ENCODE measurements at regions not wholly inside any gene's neighbourhood (a gene's known extent, or its start where the extent isn't known, plus 50 kb on each side); places are given as distances from the start of the nearest gene placed in this dataset.
A peak's percentile ranks its signal among the peaks of the same experiment; 100 is the strongest.

DNA sequence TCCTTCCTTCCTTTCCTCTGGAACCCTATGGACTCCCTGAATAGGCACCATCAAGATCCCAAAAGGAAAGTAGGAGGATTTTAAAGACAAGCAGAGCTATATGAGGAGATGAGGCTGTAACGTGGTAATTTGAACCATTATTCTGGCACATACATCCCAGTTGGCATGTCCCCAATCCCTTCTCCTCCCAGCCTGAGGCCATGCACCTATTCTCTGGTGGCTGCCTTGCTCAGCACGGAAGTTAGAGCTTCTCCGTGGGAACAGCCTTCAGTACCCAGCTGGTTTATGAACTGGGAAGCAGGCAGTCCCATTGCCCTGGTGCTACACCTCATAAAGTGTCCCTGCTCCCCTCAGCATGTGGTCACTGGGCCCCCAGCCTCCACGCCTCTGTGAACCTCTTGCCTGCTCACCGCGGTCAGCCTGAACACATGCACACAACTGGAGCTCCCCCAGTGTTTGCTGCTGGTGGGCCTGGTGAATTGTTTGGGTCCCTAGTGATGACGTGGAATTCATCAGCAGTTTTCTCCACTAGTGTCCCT lies 139.9 kb upstream of the PLET1 start:
- DNase-seq (ENCODE audit: low spot score): no peak

DNA sequence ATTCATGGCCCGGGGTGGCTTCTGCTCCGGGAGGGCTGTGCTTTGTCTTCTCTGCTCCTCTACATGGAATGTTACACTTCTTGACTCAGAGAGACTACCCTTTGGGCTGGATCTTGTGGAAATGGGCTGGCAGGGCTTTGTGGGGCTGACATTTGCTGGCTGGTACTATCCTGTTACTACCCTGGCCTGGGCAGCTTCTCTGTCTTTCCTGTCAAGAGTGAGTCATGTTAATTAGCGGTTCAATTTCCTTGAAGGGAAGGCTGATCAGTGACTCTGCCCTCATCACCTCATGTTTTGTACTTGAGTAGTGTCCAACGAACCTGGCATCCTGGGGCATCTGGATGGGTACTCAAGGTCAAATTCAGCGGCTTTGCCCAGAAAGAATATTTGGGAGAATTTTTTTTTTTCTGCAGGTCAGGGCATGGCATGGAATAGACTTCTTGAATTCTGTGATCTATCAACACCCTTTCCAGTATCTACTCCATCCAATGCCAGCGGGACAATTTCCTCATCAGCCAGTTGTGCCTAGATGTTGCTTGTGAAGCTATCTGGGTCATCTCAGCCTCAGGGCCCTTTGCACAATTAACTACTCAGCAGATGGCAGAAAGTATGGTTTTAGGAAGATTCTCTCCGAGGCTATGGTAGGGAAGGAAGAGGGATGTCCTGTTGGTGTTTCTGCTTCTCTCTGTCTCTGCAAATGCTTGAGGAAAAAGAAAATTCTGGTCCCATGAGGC lies 140.5 kb upstream of the PLET1 start:
- no peak for DNase-seq (ENCODE audit: low spot score)

DNA sequence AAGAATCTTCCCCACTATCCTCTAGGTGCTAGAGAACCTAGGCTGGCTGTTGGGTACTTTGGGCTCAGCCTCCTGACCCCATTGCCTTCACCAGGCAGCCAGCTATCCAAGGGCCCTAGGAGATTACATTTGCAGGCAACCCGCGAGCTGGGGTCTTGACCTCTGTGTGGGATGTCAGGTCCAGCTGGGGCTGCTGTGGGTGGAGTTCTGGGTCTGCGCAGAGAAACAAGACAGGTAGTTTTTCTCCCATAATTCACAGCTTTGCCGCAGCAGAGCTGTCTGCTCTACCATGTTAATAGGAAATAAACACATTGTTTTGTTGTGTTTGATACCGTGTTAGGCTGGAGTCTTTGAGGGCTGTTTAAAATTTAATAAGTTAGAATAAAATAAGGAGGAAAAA lies 142.8 kb upstream of the PLET1 start:
- DNase-seq (ENCODE audit: low spot score): no peak

DNA sequence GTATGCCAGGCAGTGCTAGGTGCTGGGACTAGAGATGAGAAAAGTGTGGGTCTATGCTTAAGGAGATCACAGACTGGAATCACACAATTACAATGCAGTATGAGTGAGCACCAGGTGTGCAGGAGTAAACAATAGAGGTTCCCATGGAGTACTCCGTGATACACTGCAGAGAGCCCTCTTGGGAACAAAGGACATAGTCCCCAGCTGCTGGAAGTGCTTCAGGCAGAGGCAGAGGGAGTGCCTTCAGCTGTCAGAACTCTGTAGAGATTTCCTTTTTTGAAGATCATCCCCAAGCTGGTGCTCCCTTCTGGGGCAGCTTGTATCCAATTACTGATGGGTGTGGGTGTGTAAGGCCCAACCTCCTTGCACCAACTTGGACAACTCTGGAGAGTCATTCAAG lies 143.5 kb upstream of the PLET1 start:
- DNase-seq (ENCODE audit: low spot score): no peak

DNA sequence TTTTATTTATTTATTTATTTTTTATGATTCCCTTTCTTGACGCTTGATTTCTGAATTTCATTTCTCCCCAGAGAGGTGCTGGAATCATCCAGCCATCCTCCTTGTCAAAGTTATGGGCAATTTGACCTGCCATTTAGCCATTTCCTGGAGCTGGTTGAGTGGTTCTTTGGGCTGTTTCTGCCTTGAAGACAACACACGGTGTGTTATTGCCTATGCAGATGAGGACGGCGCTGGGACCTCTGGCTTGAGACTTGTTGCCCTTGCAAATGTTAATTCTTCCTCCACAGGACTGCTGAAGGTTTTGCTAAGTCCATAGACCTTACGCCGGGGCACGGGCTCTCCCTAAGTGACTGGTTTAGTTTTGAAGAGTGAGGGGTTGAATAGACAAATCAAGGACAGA lies 147.9 kb upstream of the PLET1 start:
- DNase-seq (ENCODE audit: low spot score): no peak

DNA sequence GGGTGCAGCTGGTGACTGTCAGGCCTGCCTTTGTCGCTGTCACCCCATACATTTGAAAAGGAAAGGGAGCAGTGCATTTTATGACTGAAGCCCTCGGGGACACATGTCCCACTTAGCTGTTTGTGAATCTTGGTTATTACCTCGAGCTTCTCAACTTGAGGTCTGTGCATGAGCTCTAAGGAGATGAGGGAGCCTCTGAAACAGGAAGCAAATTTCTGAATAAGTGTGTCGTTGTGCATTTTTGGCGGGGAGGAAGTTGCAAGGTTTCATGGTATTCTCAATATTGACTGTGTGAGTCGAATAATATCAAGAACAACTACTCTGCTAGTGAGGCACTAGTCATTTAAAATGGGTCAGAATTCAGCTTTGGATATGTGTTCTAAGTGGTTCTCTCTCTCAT lies 149.7 kb upstream of the PLET1 start:
- no peak for DNase-seq (ENCODE audit: low spot score)

DNA sequence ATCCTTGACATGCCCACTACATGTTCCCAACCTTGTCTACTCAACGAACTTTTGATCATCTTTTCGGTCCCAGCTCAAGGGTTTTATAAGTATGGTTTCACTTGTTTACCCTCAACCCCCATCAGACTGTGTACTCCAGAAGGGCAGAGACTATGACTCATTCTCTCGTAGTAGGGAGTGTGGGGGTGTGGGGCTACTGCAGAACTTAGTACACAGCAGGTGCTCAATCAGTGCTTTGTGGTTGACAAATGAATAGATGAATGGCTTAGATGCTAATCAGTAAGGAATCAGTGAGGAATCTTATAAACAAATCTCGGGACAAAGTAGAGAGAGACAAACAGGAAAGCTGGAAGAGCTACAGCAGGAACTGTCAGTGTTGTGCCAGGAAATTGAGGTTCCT lies 151.7 kb upstream of the PLET1 start:
- DNase-seq (ENCODE audit: low spot score): no peak

DNA sequence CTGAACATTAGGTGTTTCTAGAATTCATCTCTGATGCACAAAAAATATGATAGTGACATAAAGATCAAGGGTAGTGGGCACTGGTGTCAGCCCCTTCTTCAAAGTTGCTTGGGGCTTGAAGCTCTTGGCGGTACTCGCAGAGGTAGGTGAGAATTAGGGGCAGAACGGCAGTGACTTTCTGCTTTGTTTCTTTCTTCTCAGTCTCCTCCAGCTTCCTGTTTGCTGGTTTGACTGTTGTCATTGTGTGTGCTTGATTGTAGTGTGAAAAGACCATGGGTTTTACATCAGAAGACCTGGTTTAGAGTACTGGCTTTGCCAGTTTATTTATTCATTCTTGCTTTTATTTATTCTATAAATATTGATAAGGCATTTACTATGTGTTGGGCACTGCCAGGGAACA lies 156.7 kb upstream of the PLET1 start:
- DNase-seq (ENCODE audit: low spot score): no peak

DNA sequence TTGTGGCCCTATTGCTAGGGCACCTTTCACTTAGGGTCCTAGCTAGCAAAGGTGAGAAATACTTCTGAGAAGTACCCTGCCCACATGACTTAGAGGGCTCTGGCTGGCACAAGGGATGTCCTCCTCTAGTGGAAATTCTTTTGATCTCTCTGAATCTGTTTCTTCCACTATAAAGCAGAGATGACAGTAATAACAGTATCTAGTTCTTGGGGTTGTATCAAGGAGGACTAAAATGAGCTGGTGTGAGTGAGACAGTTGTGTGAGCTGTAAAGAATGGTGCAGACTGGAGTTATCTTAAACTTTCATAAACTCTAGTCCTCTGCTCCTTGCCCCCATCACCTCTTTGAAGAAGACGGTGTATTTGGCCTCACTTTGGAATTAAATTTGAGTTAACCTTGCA lies 157.8 kb upstream of the PLET1 start:
- no peak for DNase-seq (ENCODE audit: low spot score)

DNA sequence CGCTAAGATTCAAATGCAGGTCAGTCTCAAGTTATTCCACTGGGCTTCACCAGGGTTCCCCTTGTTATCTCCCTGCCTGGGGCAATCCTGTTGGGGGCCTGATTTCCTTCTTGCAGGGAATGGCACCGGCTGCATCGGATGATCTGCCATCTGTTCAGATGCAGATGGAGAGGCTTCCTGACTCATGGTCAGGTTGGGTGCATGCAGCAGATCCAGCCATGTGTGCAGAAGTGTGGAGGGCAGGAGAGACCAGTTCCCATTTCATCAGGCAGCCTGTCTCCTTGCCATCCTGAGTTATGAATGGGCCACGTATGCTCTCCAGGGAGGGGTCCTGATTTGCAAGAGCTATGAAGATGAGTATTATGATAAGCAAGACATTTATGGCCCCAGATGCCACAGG lies 161.2 kb upstream of the PLET1 start:
- DNase-seq (ENCODE audit: low spot score): no peak

DNA sequence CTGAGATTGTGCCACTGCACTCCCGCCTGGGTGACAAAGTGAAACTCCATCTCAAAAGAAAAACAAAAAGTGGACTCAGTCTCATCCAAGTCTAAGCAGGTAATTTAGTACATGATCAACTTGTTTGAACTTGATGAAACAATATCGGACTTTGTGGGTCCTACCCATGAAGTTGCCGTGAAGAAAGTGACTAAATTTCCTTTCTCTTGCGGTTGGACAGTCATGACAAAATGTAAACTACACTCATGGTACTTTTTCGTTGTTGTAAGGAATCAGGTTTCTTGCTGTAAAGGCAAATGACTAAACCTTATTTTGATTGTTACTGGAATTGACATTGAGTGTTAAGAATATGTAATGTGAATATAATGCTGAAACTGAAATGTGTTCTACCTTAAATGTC lies 164.5 kb upstream of the PLET1 start:
- no peak for DNase-seq (ENCODE audit: low spot score)

DNA sequence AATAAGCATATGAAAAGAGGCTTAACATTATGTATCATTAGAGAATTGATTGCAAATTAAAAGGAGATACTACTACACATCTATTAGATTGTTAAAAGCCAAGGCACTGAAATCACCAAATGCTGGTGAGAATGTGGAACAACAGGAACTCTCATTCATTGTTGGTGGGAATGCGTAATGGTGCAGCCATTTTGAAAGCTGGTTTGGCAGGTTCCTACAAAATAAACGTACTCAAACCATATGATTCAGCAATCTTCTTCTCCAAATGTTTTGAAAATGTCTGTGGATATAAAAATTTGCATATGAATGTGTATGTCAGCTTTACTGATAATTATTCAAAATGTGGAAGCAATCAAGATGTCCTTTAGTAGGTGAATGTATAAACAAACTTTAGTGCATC lies 176.4 kb upstream of the PLET1 start:
- no peak for DNase-seq (ENCODE audit: low spot score)

DNA sequence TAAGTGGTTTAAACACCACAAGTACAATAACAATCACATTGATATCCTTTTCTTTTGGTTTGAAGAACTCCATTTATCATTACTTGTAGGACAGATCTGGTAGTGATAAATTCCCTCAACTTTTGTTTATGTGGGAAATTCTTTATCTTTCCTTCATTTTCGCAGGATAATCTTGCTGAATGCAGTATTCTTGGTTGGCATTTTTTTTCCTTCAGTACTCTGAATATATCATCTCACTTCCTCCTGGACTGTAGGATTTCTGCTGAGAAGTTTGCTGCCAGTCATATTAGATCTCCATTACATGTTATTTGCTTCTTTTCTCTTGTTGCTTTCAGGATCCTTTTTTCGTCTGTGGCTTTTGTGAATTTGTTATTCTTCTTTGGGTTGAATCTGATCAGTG lies 179.0 kb upstream of the PLET1 start:
- DNase-seq (ENCODE audit: low spot score): no peak

DNA sequence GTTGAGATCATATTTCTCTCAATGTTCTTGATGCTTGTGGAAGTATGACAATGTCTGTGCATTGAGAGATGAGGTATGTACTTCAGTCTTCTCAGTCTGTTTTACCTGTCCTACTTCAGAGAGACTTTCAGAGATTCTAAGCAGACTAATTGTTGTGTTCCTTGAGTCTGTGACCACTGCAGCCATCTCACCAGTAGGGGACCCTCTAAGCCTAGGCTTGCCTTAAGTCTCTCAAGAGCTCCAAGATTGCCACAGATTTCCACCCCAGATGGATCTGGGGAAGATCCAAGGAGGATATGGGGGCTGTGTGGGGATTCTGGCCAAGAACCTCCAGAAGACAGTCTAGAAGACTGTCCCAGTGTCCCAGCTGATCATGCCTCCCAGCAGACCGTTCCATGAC lies 179.9 kb upstream of the PLET1 start:
- no peak for DNase-seq (ENCODE audit: low spot score)

DNA sequence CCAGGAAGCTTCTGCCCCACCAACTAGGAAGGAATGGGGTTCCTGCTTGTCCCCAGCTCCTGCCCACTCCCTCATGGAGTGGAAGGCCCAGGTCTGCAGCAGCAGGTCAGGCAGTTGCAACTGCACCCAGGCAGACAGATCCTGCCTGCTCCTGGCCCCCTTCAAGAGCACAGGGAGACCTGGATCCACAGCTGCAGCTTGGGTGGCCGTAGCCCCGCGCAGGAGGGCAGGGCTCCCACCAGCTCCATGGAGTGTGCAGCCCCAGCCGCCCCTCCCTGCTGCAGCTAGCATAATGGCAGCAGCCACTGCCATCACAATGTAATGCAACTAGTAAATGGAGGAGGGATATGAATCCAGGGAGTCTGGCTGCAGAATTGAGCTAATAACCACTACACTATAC lies 187.5 kb upstream of the PLET1 start:
- no peak for DNase-seq (ENCODE audit: low spot score)

DNA sequence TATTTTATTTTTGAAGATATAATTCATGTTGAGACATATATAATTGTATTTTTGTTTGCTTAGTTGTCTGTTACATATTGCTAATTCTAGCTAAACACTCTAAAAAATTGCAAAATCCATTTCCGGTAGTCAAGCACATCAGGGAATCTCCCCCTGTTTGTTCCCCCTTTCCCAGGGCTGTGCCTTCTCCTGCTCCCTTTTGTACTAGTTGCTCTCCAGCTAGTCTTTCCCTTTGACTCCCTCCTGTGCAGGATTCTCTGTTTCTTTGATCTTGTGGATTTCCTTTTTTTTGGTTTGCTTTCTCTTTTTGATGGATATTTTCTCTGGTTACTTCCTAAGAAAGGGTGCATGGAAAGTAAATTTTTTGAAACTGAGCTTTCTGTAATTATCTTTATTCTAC lies 188.1 kb upstream of the PLET1 start:
- DNase-seq (ENCODE audit: low spot score): no peak

DNA sequence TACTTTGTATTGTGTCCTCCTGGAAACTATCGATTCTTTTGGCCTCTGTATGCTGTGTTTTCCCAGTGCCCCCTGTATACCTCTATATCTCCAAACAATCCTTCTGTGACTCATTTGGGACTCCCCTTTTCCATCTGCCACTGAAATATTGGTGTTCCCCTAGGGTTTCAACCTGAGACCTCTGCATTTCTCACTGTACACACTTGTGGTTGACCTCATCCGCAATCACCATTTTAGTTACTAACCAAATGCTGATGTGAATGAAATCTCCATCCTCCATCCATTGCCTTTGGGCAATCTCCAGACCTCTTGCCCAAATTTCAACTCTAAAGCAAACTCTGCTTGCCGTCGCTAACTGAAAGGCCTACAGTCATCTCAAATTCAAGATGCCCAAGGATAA lies 190.6 kb upstream of the PLET1 start:
- DNase-seq (ENCODE audit: low spot score): no peak

DNA sequence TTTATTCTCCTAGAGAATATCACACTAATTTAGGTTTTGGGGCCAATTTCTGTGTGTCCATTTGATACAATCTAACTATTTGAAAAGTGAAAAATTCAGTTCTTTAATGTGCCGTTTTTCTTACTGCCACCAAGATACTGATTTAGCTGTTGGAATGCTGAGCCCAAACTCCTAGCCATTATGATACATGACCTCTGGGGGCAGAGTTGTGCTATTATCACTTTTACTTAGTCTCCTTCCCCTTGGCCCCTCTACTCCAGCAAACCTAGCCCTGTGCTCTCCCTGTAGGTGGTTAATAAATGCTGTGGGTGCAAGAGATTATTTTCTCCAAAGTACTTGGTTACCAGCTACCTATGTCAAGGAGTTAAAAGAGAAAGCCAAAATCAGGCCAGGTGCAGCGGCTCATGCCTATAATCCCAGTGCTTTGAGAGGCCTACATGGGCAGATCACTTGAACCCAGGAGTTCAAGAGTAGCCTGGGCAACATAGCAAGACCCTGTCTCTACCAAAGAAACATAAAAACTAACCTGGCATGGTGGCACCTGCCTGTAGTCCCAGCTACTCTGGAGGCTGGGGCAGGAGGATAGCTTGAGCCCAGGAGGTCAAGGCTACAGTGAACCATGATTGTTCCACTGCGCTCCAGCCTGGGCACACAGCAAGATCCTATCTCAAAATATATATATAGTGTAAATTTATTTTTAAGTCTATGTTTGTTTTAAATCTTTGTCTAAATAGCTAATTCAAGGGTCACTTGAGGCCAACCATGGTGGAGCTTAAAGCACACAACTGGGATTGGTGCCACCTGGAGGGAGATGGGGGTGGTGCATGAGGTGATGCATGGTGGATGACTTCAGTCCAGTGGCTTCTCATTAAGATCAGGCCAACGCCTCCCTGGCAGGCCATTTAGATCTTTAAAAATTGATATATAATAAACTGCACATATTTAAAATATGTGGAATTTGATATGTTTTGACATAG lies 193.2 kb upstream of the PLET1 start:
- DNase-seq (ENCODE audit: low spot score): peak; percentile 50

DNA sequence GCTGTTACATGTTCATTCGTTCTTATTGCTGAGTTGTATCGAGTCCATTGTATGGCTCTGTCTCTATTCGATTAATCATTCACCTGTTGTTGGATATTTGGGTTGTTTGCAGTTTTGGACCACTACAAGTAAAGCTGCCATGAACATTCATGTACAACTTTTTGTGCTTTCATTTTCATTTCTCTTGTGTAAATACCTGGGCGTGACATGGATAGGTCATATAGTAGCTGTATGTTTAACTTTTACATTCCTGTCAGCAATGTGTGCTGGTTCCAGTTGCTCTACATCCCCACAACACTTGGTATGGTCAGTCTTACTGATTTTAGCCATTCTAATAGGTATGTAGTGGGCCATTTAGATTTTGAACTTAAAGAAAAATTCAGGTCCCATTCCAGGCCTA lies 194.2 kb upstream of the PLET1 start:
- no peak for DNase-seq (ENCODE audit: low spot score)

DNA sequence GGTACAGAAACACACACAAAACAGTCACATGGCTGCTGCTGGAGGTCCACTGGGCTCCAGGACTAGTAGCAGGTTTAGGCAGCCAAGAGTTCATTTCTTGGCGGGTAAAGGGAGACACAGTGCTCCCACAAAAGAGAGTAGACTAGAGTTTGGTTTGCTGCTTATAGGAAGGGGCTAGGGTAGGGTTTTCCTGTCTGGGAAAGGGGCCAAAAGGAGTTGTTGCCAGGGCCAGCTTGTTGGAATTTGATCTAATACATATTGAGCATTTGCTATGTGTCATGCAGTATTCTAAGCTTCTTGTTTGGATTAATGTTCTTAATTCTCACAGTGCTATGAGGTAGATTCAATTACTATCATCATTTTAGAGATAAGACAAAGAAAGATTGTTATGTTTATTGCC lies 195.1 kb upstream of the PLET1 start:
- no peak for DNase-seq (ENCODE audit: low spot score)

DNA sequence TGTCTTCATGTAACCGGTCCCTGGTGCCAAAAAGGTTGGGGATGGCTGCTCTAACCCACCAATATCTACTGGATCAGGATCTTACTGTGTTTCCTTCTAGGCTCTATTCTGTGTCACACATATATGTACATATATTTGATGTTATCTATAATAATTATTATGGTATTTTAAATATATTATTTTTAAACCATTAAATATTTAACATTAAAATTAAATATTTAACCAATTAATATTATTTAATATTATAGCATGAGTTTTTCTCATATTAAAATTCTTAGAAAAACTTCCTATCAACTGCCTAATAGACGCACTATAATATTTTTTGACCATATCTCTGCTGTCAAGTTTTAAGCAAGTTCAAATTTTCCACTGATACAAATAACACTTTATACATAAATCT lies 196.9 kb upstream of the PLET1 start:
- DNase-seq (ENCODE audit: low spot score): no peak

DNA sequence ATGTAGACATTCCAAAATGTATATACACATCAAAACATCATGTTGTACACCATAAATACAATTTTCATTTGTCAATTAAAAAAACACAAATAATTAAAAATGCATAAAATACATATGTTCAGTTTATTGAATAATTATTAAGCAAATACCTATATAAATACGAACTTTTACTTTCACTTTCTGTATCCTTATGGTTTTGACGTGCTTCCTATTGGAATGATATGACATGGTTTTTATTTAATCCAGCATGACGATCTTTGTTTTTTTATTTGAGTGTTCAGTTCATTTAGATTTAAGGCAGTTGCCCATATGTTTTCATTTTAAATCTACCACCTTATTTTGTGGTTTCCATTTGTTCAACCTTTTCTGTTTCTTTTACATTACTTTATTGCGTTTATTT lies 198.3 kb upstream of the PLET1 start:
- DNase-seq (ENCODE audit: low spot score): no peak

DNA sequence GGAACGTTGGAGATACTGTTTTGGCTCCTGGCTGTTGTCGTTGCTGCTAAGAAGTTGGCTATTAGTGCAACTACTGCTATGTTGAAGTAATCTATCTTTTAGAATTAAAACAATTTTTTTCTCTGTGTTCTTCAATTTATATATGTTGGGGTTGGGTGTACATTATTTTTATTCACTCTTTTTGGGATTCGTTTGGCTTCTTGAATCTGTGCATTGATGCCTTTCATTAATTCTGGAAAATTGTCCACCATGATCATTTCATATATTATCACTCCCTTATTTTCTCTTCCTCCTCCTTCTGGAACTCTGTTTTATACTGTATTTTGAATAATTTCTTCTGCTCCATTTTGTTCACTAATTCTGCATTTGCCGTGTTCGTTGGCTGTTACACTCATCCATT lies 199.5 kb upstream of the PLET1 start:
- no peak for DNase-seq (ENCODE audit: low spot score)

Measured in AG08396 (cell line).